Neural progenitor cell (in vitro differentiated cells): ENCODE measurements at regions not wholly inside any gene's neighbourhood (a gene's known extent, or its start where the extent isn't known, plus 50 kb on each side); places are given as distances from the start of the nearest gene placed in this dataset.

Experiments
- DNase-seq: peaks from one replicate; pipeline ENCODE4 v3.0.0-alpha.2; 2016; ENCODE audit warnings: low spot score
- H2AFZ ChIP-seq: fragments of 200-600 bp; sonication (generic); replicated peaks from 2 replicates; pipeline ENCODE4 v1.6.1; 2016; ENCODE audit warnings: antibody characterized with exemption
- H3F3A ChIP-seq: fragments of 200-600 bp; sonication (generic); 2 replicates; pipeline ENCODE4 v1.6.1; 2016; ENCODE audit warnings: antibody characterized with exemption, low read depth
- H3K27ac ChIP-seq: fragments of 200-600 bp; sonication (generic); 2 replicates; pipeline ENCODE4 v1.5.1; 2016; ENCODE audit warnings: mild to moderate bottlenecking
- H3K27me3 ChIP-seq: fragments of 200-600 bp; sonication (generic); 2 replicates; pipeline ENCODE4 v1.6.1; 2016; ENCODE audit warnings: mild to moderate bottlenecking, moderate library complexity
- H3K36me3 ChIP-seq: fragments of 200-600 bp; sonication (generic); 2 replicates; pipeline ENCODE4 v1.5.1; 2016
- H3K4me1 ChIP-seq: fragments of 200-600 bp; sonication (generic); 2 replicates; pipeline ENCODE4 v1.6.1; 2016; ENCODE audit warnings: mixed run types
- H3K4me2 ChIP-seq: fragments of 200-600 bp; sonication (generic); 2 replicates; pipeline ENCODE4 v1.6.1; 2016
- H3K4me3 ChIP-seq: fragments of 200-600 bp; sonication (generic); 2 replicates; pipeline ENCODE4 v1.5.1; 2016
- H3K79me2 ChIP-seq: fragments of 200-600 bp; sonication (generic); 2 replicates; pipeline ENCODE4 v1.6.1; 2016; ENCODE audit warnings: low read depth
- H3K9ac ChIP-seq: fragments of 200-600 bp; sonication (generic); 2 replicates; pipeline ENCODE4 v1.6.1; 2016
- H3K9me3 ChIP-seq: fragments of 200-600 bp; sonication (generic); 2 replicates; pipeline ENCODE4 v1.5.1; 2016; ENCODE audit warnings: low read depth
- H4K20me1 ChIP-seq: fragments of 200-600 bp; sonication (generic); 2 replicates; pipeline ENCODE4 v1.6.1; 2016; ENCODE audit warnings: low read depth
- H3K27ac Mint-ChIP-seq: 3 replicates; pipeline ENCODE4 v1.8.0; 2021; ENCODE audit warnings: mixed read lengths
- H3K27me3 Mint-ChIP-seq: 2 replicates; pipeline ENCODE4 v1.8.0; 2022; ENCODE audit warnings: low read depth, mild to moderate bottlenecking, inconsistent platforms, moderate library complexity, mixed read lengths; ENCODE audit not compliant: insufficient read depth
- H3K36me3 Mint-ChIP-seq: 3 replicates; pipeline ENCODE4 v1.8.0; 2021; ENCODE audit warnings: mixed read lengths
- H3K4me1 Mint-ChIP-seq: 3 replicates; pipeline ENCODE4 v1.8.0; 2021; ENCODE audit warnings: mixed read lengths
- H3K4me3 Mint-ChIP-seq: 3 replicates; pipeline ENCODE4 v1.8.0; 2021; ENCODE audit warnings: mild to moderate bottlenecking, moderate library complexity, mixed read lengths
- H3K9me3 Mint-ChIP-seq: 3 replicates; pipeline ENCODE4 v1.8.0; 2020; ENCODE audit warnings: mixed read lengths
- CTCF ChIP-seq: fragments of 200-600 bp; sonication (generic); IDR thresholded peaks from 2 replicates; pipeline ENCODE4 v1.5.1; 2017; ENCODE audit warnings: antibody characterized with exemption, mild to moderate bottlenecking
- EZH2 ChIP-seq: fragments of 200-600 bp; sonication (generic); IDR thresholded peaks from 2 replicates; pipeline ENCODE4 v1.6.1; 2017; ENCODE audit warnings: antibody characterized with exemption, mild to moderate bottlenecking, moderate library complexity
- EZH2phosphoT487 ChIP-seq: fragments of 200-600 bp; sonication (generic); IDR thresholded peaks from 2 replicates; pipeline ENCODE4 v1.6.1; 2017; ENCODE audit warnings: antibody characterized with exemption

DNA sequence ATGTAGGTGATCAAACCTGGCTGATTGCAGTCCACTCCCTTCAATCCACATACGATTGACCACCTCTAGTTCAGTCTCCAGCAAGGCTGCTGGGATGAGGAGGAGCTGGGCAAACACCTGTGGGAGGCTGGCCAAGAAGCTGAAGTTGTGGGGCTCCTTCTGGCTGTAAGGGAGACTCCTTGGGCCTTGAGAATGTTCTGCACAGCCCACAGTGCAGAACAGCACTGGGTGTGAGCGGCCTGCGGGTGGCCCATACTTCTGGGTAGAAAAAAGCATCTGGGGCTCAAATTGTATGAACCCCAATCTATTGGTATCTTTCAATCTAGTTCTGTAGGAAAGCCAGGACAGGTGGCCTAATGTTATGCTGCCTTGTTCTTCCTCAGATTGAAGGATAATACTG, 1608.8 kb upstream of the PCDH10 start:
- H3K27me3 ChIP-seq = no peaks in the 10 kb centered on the region
- H2AFZ ChIP-seq = no peak overlapping the region
- Mint-ChIP-seq H3K27me3 (peaks cover 2% of the 10 kb centered on the region), H3K4me1 (no peaks in the 10 kb centered on the region), H3K4me3 (no peak overlapping the region), H3K27ac (no peak overlapping the region), H3K9me3 (no peaks in the 10 kb centered on the region), H3K36me3 (no peaks in the 10 kb centered on the region)
- TF ChIP-seq CTCF (no peak), EZH2phosphoT487 (no peak), EZH2 (no peak)
- no peak overlapping the region for H3K9ac ChIP-seq
- no peak for DNase-seq
- no peak overlapping the region for H3K4me2 ChIP-seq
- H3F3A ChIP-seq = no peaks in the 10 kb centered on the region
- H3K36me3 ChIP-seq = no peaks in the 10 kb centered on the region
- no peaks in the 10 kb centered on the region for H3K9me3 ChIP-seq
- H3K27ac ChIP-seq = no peak overlapping the region
- no peaks in the 10 kb centered on the region for H4K20me1 ChIP-seq
- H3K4me3 ChIP-seq = no peak overlapping the region
- H3K79me2 ChIP-seq = no peaks in the 10 kb centered on the region
- H3K4me1 ChIP-seq = no peaks in the 10 kb centered on the region

DNA sequence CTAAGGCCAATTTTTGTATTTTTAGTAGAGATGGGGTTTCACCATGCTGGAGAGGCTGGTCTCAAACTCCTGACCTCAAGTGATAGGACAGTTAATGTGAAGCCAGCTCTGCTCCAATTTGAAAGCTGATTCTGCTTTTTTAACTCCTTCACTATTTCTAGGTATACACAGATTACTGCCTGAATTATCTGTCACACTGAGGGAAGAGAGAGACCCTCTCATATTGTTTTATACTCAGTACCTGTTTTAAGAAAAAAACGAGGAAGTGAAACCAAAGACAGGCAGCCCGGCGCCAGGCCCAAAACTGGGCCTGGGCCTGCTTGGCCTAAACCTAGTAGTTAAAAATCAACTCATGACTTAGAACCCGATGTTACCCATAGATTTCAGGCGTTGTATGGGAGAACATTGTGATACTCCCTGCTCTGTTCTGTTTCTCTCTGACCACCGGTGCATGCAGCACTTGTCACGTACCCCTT, 1601.5 kb upstream of the PCDH10 start:
- H3K4me1 Mint-ChIP-seq = no peaks in the 10 kb centered on the region
- Histone ChIP-seq H3K4me2 (no peak overlapping the region), H2AFZ (no peak overlapping the region), H3K36me3 (no peaks in the 10 kb centered on the region), H3K27me3 (no peaks in the 10 kb centered on the region), H4K20me1 (no peaks in the 10 kb centered on the region), H3K79me2 (no peaks in the 10 kb centered on the region), H3K27ac (no peak overlapping the region), H3K9me3 (no peaks in the 10 kb centered on the region), H3K4me1 (no peaks in the 10 kb centered on the region), H3K9ac (no peak overlapping the region), H3K4me3 (no peak overlapping the region), H3F3A (no peaks in the 10 kb centered on the region)
- no peak for TF ChIP-seq EZH2
- TF ChIP-seq CTCF = no peak
- TF ChIP-seq EZH2phosphoT487 = no peak
- H3K9me3 Mint-ChIP-seq = no peaks in the 10 kb centered on the region
- H3K27me3 Mint-ChIP-seq = no peaks in the 10 kb centered on the region
- no peak overlapping the region for H3K4me3 Mint-ChIP-seq
- no peaks in the 10 kb centered on the region for H3K36me3 Mint-ChIP-seq
- DNase-seq = no peak
- no peak overlapping the region for H3K27ac Mint-ChIP-seq

- H3K4me2 ChIP-seq = no peak overlapping the region
- H3K9me3 Mint-ChIP-seq = no peaks in the 10 kb centered on the region
- no peak for TF ChIP-seq CTCF
- no peak for TF ChIP-seq EZH2phosphoT487
- TF ChIP-seq EZH2 = no peak
Measured at GRCh38 chr4:131551306-131551705, 1597.8 kb upstream of the PCDH10 start.

More at GRCh38 chr4:131551306-131551705, 1597.8 kb upstream of the PCDH10 start:
- H4K20me1 ChIP-seq = no peaks in the 10 kb centered on the region
- H3F3A ChIP-seq = no peaks in the 10 kb centered on the region
- Mint-ChIP-seq H3K36me3 (no peaks in the 10 kb centered on the region), H3K27me3 (no peaks in the 10 kb centered on the region), H3K4me1 (no peaks in the 10 kb centered on the region), H3K27ac (no peak overlapping the region), H3K4me3 (no peak overlapping the region)
- no peak overlapping the region for H3K4me3 ChIP-seq
- H3K9me3 ChIP-seq = no peaks in the 10 kb centered on the region
- H3K9ac ChIP-seq = no peak overlapping the region
- H3K79me2 ChIP-seq = no peaks in the 10 kb centered on the region
- no peaks in the 10 kb centered on the region for H3K27me3 ChIP-seq
- H3K27ac ChIP-seq = no peak overlapping the region
- no peaks in the 10 kb centered on the region for H3K36me3 ChIP-seq
- H3K4me1 ChIP-seq = no peaks in the 10 kb centered on the region
- no peak overlapping the region for H2AFZ ChIP-seq
- no peak for DNase-seq
